Testis (tissue), 2 donors: ENCODE measurements at regions not wholly inside any gene's neighbourhood (a gene's known extent, or its start where the extent isn't known, plus 50 kb on each side); places are given as distances from the start of the nearest gene placed in this dataset.

Experiments used
- DNase-seq: peaks from one replicate; pipeline ENCODE4 v3.0.0-alpha.2; 2019
- H3K27ac ChIP-seq, 2 donors: fragments of 200-600 bp; sonication (generic); one replicate each; pipeline ENCODE4 v1.5.1; 2019
- H3K27me3 ChIP-seq: fragments of 200-600 bp; sonication (generic); one replicate; pipeline ENCODE4 v1.5.1; 2019
- H3K36me3 ChIP-seq: fragments of 200-600 bp; sonication (generic); one replicate; pipeline ENCODE4 v1.5.1; 2017; ENCODE audit warnings: low read depth; ENCODE audit errors: missing control alignments
- H3K4me1 ChIP-seq: fragments of 200-600 bp; sonication (generic); one replicate; pipeline ENCODE4 v1.5.1; 2019
- H3K4me3 ChIP-seq, 2 donors: fragments of 200-600 bp; sonication (generic); one replicate each; pipeline ENCODE4 v1.5.1; 2017 to 2019
- H3K9me3 ChIP-seq: fragments of 200-600 bp; sonication (generic); one replicate; pipeline ENCODE4 v1.5.1; 2017
- CTCF ChIP-seq, 3 experiments: fragments of 450-650 bp in 2 of 3; fragments of 200-600 bp in 1 of 3; sonication (generic) in 1 of 3; IDR thresholded peaks; one replicate each; pipeline ENCODE4 v1.5.1; 2016 to 2019; ENCODE audit warnings: antibody characterized with exemption in 3 of 3, mild to moderate bottlenecking in 2 of 3, moderate library complexity in 1 of 3
- POLR2A ChIP-seq: fragments of 450-650 bp; IDR thresholded peaks from one replicate; pipeline ENCODE4 v1.6.1; 2017; ENCODE audit warnings: antibody characterized with exemption, mild to moderate bottlenecking, moderate library complexity
- WGBS, 2 donors: methylation state at CpG; one replicate each; pipeline ENCODE4 v1.1.5; 2018; 5-methylcytosine and 5-hydroxymethylcytosine counted together
- intact Hi-C: fragments of 100-400 bp; cut with DNase I; formaldehyde crosslinking; loops from one replicate; pipeline ENCODE4 v1.15.1; 2023; ENCODE audit warnings: low total_unique reads

- no peaks in the 10 kb centered on the region for H3K9me3 ChIP-seq
- no peak for TF ChIP-seq POLR2A
- no peak overlapping the region for H3K27ac ChIP-seq
- no peaks in the 10 kb centered on the region for H3K4me1 ChIP-seq
- no peak overlapping the region for H3K4me3 ChIP-seq
- intact Hi-C loops: no loop called here
- WGBS, 2 donors: 41 to 51% methylated on average over 4 of the region's 4 CpGs
- no peak for DNase-seq
- H3K36me3 ChIP-seq: no peaks in the 10 kb centered on the region
- H3K27me3 ChIP-seq: no peaks in the 10 kb centered on the region
These were observed 160.5 kb upstream of the STK17B start for GRCh38 chr2:196331851-196332250.

GRCh38 chr2:196333397-196333796 is 162.0 kb upstream of the STK17B start:
- Histone ChIP-seq H3K4me1 (no peaks in the 10 kb centered on the region), H3K36me3 (no peaks in the 10 kb centered on the region), H3K4me3 (no peak overlapping the region), H3K27ac (no peak overlapping the region), H3K27me3 (no peaks in the 10 kb centered on the region), H3K9me3 (no peaks in the 10 kb centered on the region)
- no peak for DNase-seq
- intact Hi-C loops: no loop called here
- TF ChIP-seq POLR2A (no peak), CTCF (IDR thresholded peaks at IDR 0.05) (no peak)

- no peak for TF ChIP-seq POLR2A
- TF ChIP-seq CTCF (IDR thresholded peaks at IDR 0.05): no peak
- H3K4me1 ChIP-seq: no peaks in the 10 kb centered on the region
- no peaks in the 10 kb centered on the region for H3K9me3 ChIP-seq
- 83 to 93% methylated on average over 3 of the region's 3 CpGs for WGBS, 2 donors
- H3K27ac ChIP-seq: no peak overlapping the region
- H3K4me3 ChIP-seq: no peak overlapping the region
- no peaks in the 10 kb centered on the region for H3K36me3 ChIP-seq
- no peaks in the 10 kb centered on the region for H3K27me3 ChIP-seq
- no peak for DNase-seq
- intact Hi-C loops: no loop called here
These were observed 163.3 kb upstream of the STK17B start for GRCh38 chr2:196334710-196335109.

GRCh38 chr2:196335221-196335634 is 163.8 kb upstream of the STK17B start:
- WGBS, 2 donors: 70 to 72% methylated on average over 6 of the region's 6 CpGs
- no peak for DNase-seq
- Histone ChIP-seq H3K27ac (no peak overlapping the region), H3K4me1 (no peaks in the 10 kb centered on the region), H3K36me3 (no peaks in the 10 kb centered on the region), H3K9me3 (no peaks in the 10 kb centered on the region), H3K4me3 (no peak overlapping the region), H3K27me3 (no peaks in the 10 kb centered on the region)
- TF ChIP-seq POLR2A: no peak
- no peak for TF ChIP-seq CTCF (IDR thresholded peaks at IDR 0.05)
- intact Hi-C loops: no loop called here

GRCh38 chr2:196336207-196336606 is 164.8 kb upstream of the STK17B start:
- TF ChIP-seq CTCF (IDR thresholded peaks at IDR 0.05) (no peak), POLR2A (no peak)
- intact Hi-C loops: no loop called here

More at GRCh38 chr2:196336207-196336606, 164.8 kb upstream of the STK17B start:
- Histone ChIP-seq H3K4me1 (no peaks in the 10 kb centered on the region), H3K36me3 (no peaks in the 10 kb centered on the region), H3K27me3 (no peaks in the 10 kb centered on the region), H3K27ac (no peak overlapping the region), H3K9me3 (no peaks in the 10 kb centered on the region), H3K4me3 (no peak overlapping the region)
- 85 to 89% methylated on average over 6 of the region's 6 CpGs for WGBS, 2 donors
- DNase-seq: no peak
